H9 (cell line): ENCODE measurements at regions not wholly inside any gene's neighbourhood (a gene's known extent, or its start where the extent isn't known, plus 50 kb on each side); places are given as distances from the start of the nearest gene placed in this dataset.

ENCODE experiments used
- DNase-seq: peaks from one replicate; pipeline ENCODE4 v3.0.0-alpha.2; 2017
- H2AFZ ChIP-seq: one replicate; pipeline ENCODE4 v1.6.1; 2013; ENCODE audit warnings: mild to moderate bottlenecking, low read length, control low read depth, moderate library complexity
- H2AK5ac ChIP-seq: 2 replicates; pipeline ENCODE4 v1.6.1; 2013; ENCODE audit warnings: low read length, control low read depth, mixed read lengths; ENCODE audit not compliant: insufficient read length
- H2BK120ac ChIP-seq: one replicate; pipeline ENCODE4 v1.6.1; 2013; ENCODE audit warnings: low read depth, mild to moderate bottlenecking, low read length, control low read depth, inconsistent platforms; ENCODE audit not compliant: poor library complexity, severe bottlenecking
- H2BK12ac ChIP-seq: 2 replicates; pipeline ENCODE4 v1.6.1; 2013; ENCODE audit warnings: low read length, control low read depth, mixed read lengths, low read depth; ENCODE audit not compliant: insufficient read length
- H2BK15ac ChIP-seq: 2 replicates; pipeline ENCODE4 v1.6.1; 2013; ENCODE audit warnings: low read depth, low read length, control low read depth
- H2BK20ac ChIP-seq: one replicate; pipeline ENCODE4 v1.6.1; 2013; ENCODE audit warnings: low read depth, mild to moderate bottlenecking, low read length, control low read depth, inconsistent platforms; ENCODE audit not compliant: poor library complexity, severe bottlenecking
- H2BK5ac ChIP-seq: 2 replicates; pipeline ENCODE4 v1.6.1; 2013; ENCODE audit warnings: low read length, control low read depth, mixed read lengths; ENCODE audit not compliant: insufficient read length
- H3K14ac ChIP-seq: 2 replicates; pipeline ENCODE4 v1.6.1; 2013; ENCODE audit warnings: low read length, control low read depth; ENCODE audit not compliant: insufficient read depth
- H3K18ac ChIP-seq: 2 replicates; pipeline ENCODE4 v1.6.1; 2013; ENCODE audit warnings: low read depth, mild to moderate bottlenecking, mixed read lengths, low read length, control low read depth; ENCODE audit not compliant: insufficient read length
- H3K23ac ChIP-seq: 2 replicates; pipeline ENCODE4 v1.6.1; 2013; ENCODE audit warnings: low read length, control low read depth, mixed read lengths, low read depth; ENCODE audit not compliant: insufficient read length
- H3K23me2 ChIP-seq: 2 replicates; pipeline ENCODE4 v1.6.1; 2013; ENCODE audit warnings: low read depth, mild to moderate bottlenecking, mixed read lengths, low read length, control low read depth; ENCODE audit not compliant: insufficient read length, poor library complexity, severe bottlenecking
- H3K27ac ChIP-seq: 2 replicates; pipeline ENCODE4 v1.5.1; 2013; ENCODE audit warnings: low read length, control low read depth, mixed read lengths, low read depth; ENCODE audit not compliant: insufficient read length
- H3K27me3 ChIP-seq: 2 replicates; pipeline ENCODE4 v1.6.1; 2013; ENCODE audit warnings: low read length, control low read depth, inconsistent platforms; ENCODE audit not compliant: insufficient read depth
- H3K4ac ChIP-seq: 2 replicates; pipeline ENCODE4 v1.6.1; 2013; ENCODE audit warnings: low read depth, mild to moderate bottlenecking, control low read depth, inconsistent platforms, low read length, moderate library complexity
- H3K4me1 ChIP-seq: 2 replicates; pipeline ENCODE4 v1.6.1; 2013; ENCODE audit warnings: low read length, control low read depth, inconsistent platforms; ENCODE audit not compliant: insufficient read depth
- H3K4me2 ChIP-seq: 2 replicates; pipeline ENCODE4 v1.6.1; 2013; ENCODE audit warnings: low read length, control low read depth, mixed read lengths; ENCODE audit not compliant: insufficient read length, insufficient read depth
- H3K56ac ChIP-seq: 2 replicates; pipeline ENCODE4 v1.6.1; 2013; ENCODE audit warnings: low read depth, mild to moderate bottlenecking, mixed read lengths, low read length, control low read depth; ENCODE audit not compliant: insufficient read length
- H3K79me1 ChIP-seq: 2 replicates; pipeline ENCODE4 v1.6.1; 2013; ENCODE audit warnings: low read depth, mild to moderate bottlenecking, moderate library complexity, low read length, control low read depth, inconsistent platforms; ENCODE audit not compliant: insufficient read depth, poor library complexity, severe bottlenecking
- H3K79me2 ChIP-seq: 2 replicates; pipeline ENCODE4 v1.6.1; 2013; ENCODE audit warnings: low read length, control low read depth, inconsistent platforms; ENCODE audit not compliant: insufficient read depth
- H3K9ac ChIP-seq: 2 replicates; pipeline ENCODE4 v1.6.1; 2013; ENCODE audit warnings: low read length, control low read depth, mixed read lengths; ENCODE audit not compliant: insufficient read length; ENCODE audit errors: extremely low read depth
- H3K9me3 ChIP-seq: one replicate; pipeline ENCODE4 v1.6.1; 2013; ENCODE audit warnings: low read depth, low read length, inconsistent platforms; ENCODE audit not compliant: control insufficient read depth
- H3T11ph ChIP-seq: one replicate; pipeline ENCODE4 v1.6.1; 2013; ENCODE audit warnings: mild to moderate bottlenecking, low read length, control low read depth, inconsistent platforms
- H4K20me1 ChIP-seq: one replicate; pipeline ENCODE4 v1.6.1; 2013; ENCODE audit not compliant: control insufficient read depth, insufficient read length, insufficient read depth
- H4K5ac ChIP-seq: 2 replicates; pipeline ENCODE4 v1.6.1; 2013; ENCODE audit warnings: low read depth, mild to moderate bottlenecking, mixed read lengths, low read length, control low read depth; ENCODE audit not compliant: insufficient read length
- H4K8ac ChIP-seq: replicated peaks from 2 replicates; pipeline ENCODE4 v1.6.1; 2013; ENCODE audit warnings: low read length, control low read depth, mixed read lengths, low read depth; ENCODE audit not compliant: insufficient read length
- H4K91ac ChIP-seq: 2 replicates; pipeline ENCODE4 v1.6.1; 2013; ENCODE audit warnings: low read depth, mild to moderate bottlenecking, moderate library complexity, mixed read lengths, low read length, control low read depth; ENCODE audit not compliant: insufficient read length
- H3K27ac Mint-ChIP-seq, 3 experiments: 2 replicates in 2 of 3; 3 replicates in 1 of 3; pipeline ENCODE4 v1.8.0; 2020 to 2021; ENCODE audit warnings: mixed read lengths in 3 of 3, mild to moderate bottlenecking in 1 of 3, moderate library complexity in 1 of 3
- H3K27me3 Mint-ChIP-seq: 2 replicates; pipeline ENCODE4 v1.8.0; 2021; ENCODE audit warnings: low read depth, mild to moderate bottlenecking, moderate library complexity, mixed read lengths
- H3K36me3 Mint-ChIP-seq, 3 experiments: 2 replicates in 2 of 3; 3 replicates in 1 of 3; pipeline ENCODE4 v1.8.0; 2020 to 2021; ENCODE audit warnings: low read depth in 3 of 3, mixed read lengths in 3 of 3; ENCODE audit not compliant: insufficient read depth in 1 of 3
- H3K4me1 Mint-ChIP-seq, 2 experiments: 2 replicates each; pipeline ENCODE4 v1.8.0; 2020; ENCODE audit warnings: mixed read lengths in 2 of 2
- H3K4me3 Mint-ChIP-seq, 2 experiments: 2 replicates in 1 of 2; 3 replicates in 1 of 2; pipeline ENCODE4 v1.8.0; 2020 to 2021; ENCODE audit warnings: mild to moderate bottlenecking in 2 of 2, mixed read lengths in 2 of 2, moderate library complexity in 1 of 2
- H3K9me3 Mint-ChIP-seq, 2 experiments: 2 replicates in 1 of 2; 3 replicates in 1 of 2; pipeline ENCODE4 v1.8.0; 2020; ENCODE audit warnings: mild to moderate bottlenecking in 2 of 2, mixed read lengths in 2 of 2, moderate library complexity in 1 of 2
- CTCF ChIP-seq: fragments of 200-600 bp; sonication (generic); conservative IDR thresholded peaks from 3 replicates; pipeline ENCODE4 v1.8.0; 2021; ENCODE audit warnings: antibody characterized with exemption, mild to moderate bottlenecking
- WGBS: extraction: QIAGEN DNeasy Blood & Tissue Kit; methylation state at CpG from one replicate; pipeline ENCODE4 v1.1.7; 2013; ENCODE audit warnings: missing lambda C conversion rate, low lambda C conversion rate, mixed read lengths; ENCODE audit not compliant: insufficient read length; ENCODE audit errors: extremely low coverage; 5-methylcytosine and 5-hydroxymethylcytosine counted together

GRCh38 chr2:121038891-121039616, 245.9 kb downstream of the TFCP2L1 start:
- Histone ChIP-seq H2AK5ac (no peak overlapping the region), H3K18ac (no peak overlapping the region), H3K79me1 (no peaks in the 10 kb centered on the region), H3K4me2 (no peak overlapping the region), H3K9me3 (no peaks in the 10 kb centered on the region), H4K20me1 (no peaks in the 10 kb centered on the region), H2BK20ac (no peak overlapping the region), H2BK15ac (no peak overlapping the region), H3K23ac (no peak overlapping the region), H3K14ac (no peak overlapping the region), H3K79me2 (no peaks in the 10 kb centered on the region), H3T11ph (no peak overlapping the region), H4K91ac (no peak overlapping the region), H3K4me1 (no peaks in the 10 kb centered on the region), H3K4ac (no peak overlapping the region), H3K23me2 (no peaks in the 10 kb centered on the region), H4K5ac (no peak overlapping the region), H3K27ac (no peak overlapping the region), H3K9ac (no peak overlapping the region), H4K8ac (no peak overlapping the region), H2BK120ac (no peak overlapping the region), H3K56ac (no peak overlapping the region), H2AFZ (no peak overlapping the region), H2BK12ac (no peak overlapping the region), H3K27me3 (no peaks in the 10 kb centered on the region), H2BK5ac (no peak overlapping the region)
- no peak for TF ChIP-seq CTCF
- peak; percentile 45 for DNase-seq
- Mint-ChIP-seq H3K36me3 (no peaks in the 10 kb centered on the region), H3K4me3 (no peak overlapping the region), H3K27ac (no peak overlapping the region), H3K9me3 (no peaks in the 10 kb centered on the region; a peak in 1 of 5 replicates), H3K27me3 (peaks cover 54% of the 10 kb centered on the region), H3K4me1 (peaks cover 0 to 4% of the 10 kb centered on the region in 2 experiments; a peak in 3 of 4 replicates)
- no CpG with 5 or more reads among the region's 8 CpGs for WGBS
